Panc1 (cell line): ENCODE measurements at regions not wholly inside any gene's neighbourhood (a gene's known extent, or its start where the extent isn't known, plus 50 kb on each side); places are given as distances from the start of the nearest gene placed in this dataset.

Source experiments
- ATAC-seq: fragments of 200-7000 bp; cut with Tn5 transposase; 2 replicates; pipeline ENCODE4 v1.9.1; 2020; ENCODE audit warnings: mild to moderate bottlenecking, moderate library complexity
- BruUV-seq: library from RNA; stranded (reverse); fragments of 400-500 nt; replicated peaks from 2 replicates; lab custom pipeline; 2021; lab: Mats Ljungman, UMichigan
- CTCF ChIA-PET: fragments of 300-600 bp; sonication (Branson Sonifier 250); formaldehyde crosslinking; loops from one replicate; lab custom pipeline; 2022; ENCODE audit warnings: antibody characterized with exemption; lab: Charles Lee
- POLR2A ChIA-PET: fragments of 300-600 bp; sonication (Branson Sonifier 250); formaldehyde crosslinking; loops from one replicate; lab custom pipeline; 2022; ENCODE audit warnings: antibody characterized with exemption; lab: Charles Lee
- DNase-seq: peaks from one replicate; pipeline ENCODE4 v3.0.0-alpha.2; 2010; ENCODE audit warnings: low read depth, low spot score
- H3K27ac ChIP-seq: 2 replicates; pipeline ENCODE4 v1.5.1; 2011; ENCODE audit warnings: mild to moderate bottlenecking, low read length, inconsistent platforms
- H3K27me3 ChIP-seq: fragments of 200-500 bp; sonication (Bioruptor generic); 2 replicates; pipeline ENCODE4 v1.6.0; 2014; ENCODE audit warnings: low read length, inconsistent platforms; ENCODE audit not compliant: control insufficient read depth, insufficient read depth
- H3K36me3 ChIP-seq: fragments of 200-500 bp; sonication (Bioruptor generic); 2 replicates; pipeline ENCODE4 v1.5.1; 2014; ENCODE audit warnings: inconsistent platforms, mild to moderate bottlenecking, low read length, moderate library complexity; ENCODE audit not compliant: control insufficient read depth, insufficient read depth
- H3K4me1 ChIP-seq: 2 replicates; pipeline ENCODE4 v1.5.1; 2011; ENCODE audit warnings: inconsistent platforms, mild to moderate bottlenecking, low read length, moderate library complexity; ENCODE audit not compliant: control insufficient read depth, insufficient read depth
- H3K4me3 ChIP-seq, 2 experiments: 2 replicates each; pipeline ENCODE4 v1.5.1; 2011 to 2012; ENCODE audit warnings: low read depth in 2 of 2, low read length in 2 of 2, mild to moderate bottlenecking in 2 of 2, inconsistent platforms in 1 of 2, moderate library complexity in 1 of 2
- H3K9me3 ChIP-seq: fragments of 200-500 bp; sonication (Bioruptor generic); 2 replicates; pipeline ENCODE4 v1.5.1; 2014; ENCODE audit warnings: low read depth, mild to moderate bottlenecking, inconsistent platforms, low read length, moderate library complexity; ENCODE audit not compliant: control insufficient read depth, insufficient read depth
- CTCF ChIP-seq: fragments of 450-650 bp; IDR thresholded peaks from 2 replicates; pipeline ENCODE4 v1.5.1; 2017; ENCODE audit warnings: mild to moderate bottlenecking
- POLR2AphosphoS5 ChIP-seq: IDR thresholded peaks from 2 replicates; pipeline ENCODE4 v1.6.1; 2012; ENCODE audit warnings: mild to moderate bottlenecking, low read depth, low read length, moderate library complexity
- REST ChIP-seq, 2 experiments: IDR thresholded peaks; 2 replicates each; pipeline ENCODE4 v1.6.1; 2011 to 2012; ENCODE audit warnings: low read depth in 2 of 2, control low read depth in 1 of 2, low read length in 1 of 2, mild to moderate bottlenecking in 1 of 2, moderate library complexity in 1 of 2; ENCODE audit not compliant: insufficient read depth in 1 of 2
- SIN3A ChIP-seq: IDR thresholded peaks from 2 replicates; pipeline ENCODE4 v1.6.1; 2012; ENCODE audit warnings: low read depth, mild to moderate bottlenecking, low read length, moderate library complexity, borderline replicate concordance; ENCODE audit not compliant: insufficient read depth
- TCF7L2 ChIP-seq: IDR thresholded peaks from 2 replicates; pipeline ENCODE4 v1.6.1; 2011; ENCODE audit warnings: mild to moderate bottlenecking, low read depth, low read length, inconsistent platforms
- in situ Hi-C: cut with HindIII; loops from 2 replicates; pipeline ENCODE4 v1.10.0; 2016; ENCODE audit warnings: low sequenced_read_pairs, low pct_unique_long_range_greater_than_20kb
- intact Hi-C: fragments of 100-400 bp; cut with micrococcal nuclease; formaldehyde crosslinking; loops from one replicate; pipeline ENCODE4 v1.10.0; 2022; ENCODE audit not compliant: unreplicated experiment

GRCh38 chr10:125482108-125482507 is 200.9 kb downstream of the TEX36 start:
- Histone ChIP-seq H3K4me1 (no peaks in the 10 kb centered on the region; the same call in 1 of the 2 replicates), H3K27me3 (peaks cover 50% of the 10 kb centered on the region), H3K36me3 (no peaks in the 10 kb centered on the region; the same call in 1 of the 2 replicates), H3K9me3 (no peaks in the 10 kb centered on the region), H3K4me3 (no peak overlapping the region), H3K27ac (no peak overlapping the region)
- TF ChIP-seq REST (IDR thresholded peaks at IDR 0.05; ENCODE audit: insufficient read depth in 1 of 2, low read depth in 2 of 2, low read length in 1 of 2) (no peak), POLR2AphosphoS5 (no peak), CTCF (no peak)
- ChIA-PET CTCF (no interaction called here), POLR2A (no interaction called here)
- DNase-seq (no peak), ATAC-seq (no peak)
- BruUV-seq = no TSS peak
- in situ Hi-C loops (no loop called here), intact Hi-C loops (no loop called here)

GRCh38 chr10:125479059-125479458 is 203.9 kb downstream of the TEX36 start:
- no peak for DNase-seq
- POLR2A ChIA-PET = interaction anchor here (0.9 kb wide), 1 partner anchor 12 kb away, joined by 9 read pairs; no protein-coding TSS in a partner anchor
- no peaks in the 10 kb centered on the region for H3K9me3 ChIP-seq
- H3K27ac ChIP-seq = no peak overlapping the region
- ATAC-seq = no peak
- in situ Hi-C loops (no loop called here), intact Hi-C loops (no loop called here)
- H3K36me3 ChIP-seq = no peaks in the 10 kb centered on the region; the same call in 1 of the 2 replicates
- CTCF ChIA-PET = no interaction called here
- H3K27me3 ChIP-seq = peaks cover 53% of the 10 kb centered on the region
- no peaks in the 10 kb centered on the region; the same call in 1 of the 2 replicates for H3K4me1 ChIP-seq
- H3K4me3 ChIP-seq = no peak overlapping the region
- no peak for TF ChIP-seq REST (IDR thresholded peaks at IDR 0.05; ENCODE audit: insufficient read depth in 1 of 2, low read depth in 2 of 2, low read length in 1 of 2)
- no peak for TF ChIP-seq SIN3A
- TF ChIP-seq CTCF = no peak
- TF ChIP-seq POLR2AphosphoS5 = no peak
- no peak for TF ChIP-seq TCF7L2
- BruUV-seq = no TSS peak
